ENCODE measurements at regions not wholly inside any gene's neighbourhood (a gene's known extent, or its start where the extent isn't known, plus 50 kb on each side); places are given as distances from the start of the nearest gene placed in this dataset.

GRCh38 chr14:97276573-97276972, 479.4 kb downstream of the VRK1 start:
- H4K20me1 ChIP-seq (replicated peaks; ENCODE audit: control insufficient read depth, extremely low read depth, insufficient read depth, low read length) = no peaks in the 10 kb centered on the region
- no peak overlapping the region for H3K27ac ChIP-seq (ENCODE audit: insufficient read depth, low read depth, low read length)
- H3K9me1 ChIP-seq (replicated peaks; ENCODE audit: control insufficient read depth, extremely low read depth, insufficient read depth, low read length) = no peaks in the 10 kb centered on the region
- no peak overlapping the region for H3K4me2 ChIP-seq (ENCODE audit: insufficient read depth, low read length)
- no peak overlapping the region for H3K4me3 ChIP-seq (replicated peaks in 1 of 3; ENCODE audit: insufficient read depth in 1 of 3, low read depth in 1 of 3, low read length in 3 of 3)
- no peaks in the 10 kb centered on the region for H3K27me3 ChIP-seq (ENCODE audit: control insufficient read depth in 2 of 2, insufficient read depth in 2 of 2, low read length in 2 of 2)
- H3K9ac ChIP-seq (replicated peaks; ENCODE audit: extremely low read depth, insufficient read depth, low read length) = no peak overlapping the region
- ChIA-PET CTCF (no interaction called here), POLR2A (no interaction called here)
- TF ChIP-seq MAX (IDR thresholded peaks at IDR 0.05; ENCODE audit: insufficient read depth, insufficient read length) (no peak), MYC (IDR thresholded peaks at IDR 0.05; ENCODE audit: low read depth, low read length) (no peak), GATA2 (IDR thresholded peaks at IDR 0.05; ENCODE audit: insufficient read depth, insufficient read length, low read depth, low read length) (no peak)
- no peaks in the 10 kb centered on the region for H3K36me3 ChIP-seq (ENCODE audit: control insufficient read depth in 2 of 2, extremely low read depth in 1 of 2, insufficient read depth in 2 of 2, low read length in 2 of 2)
- no peak for DNase-seq (ENCODE audit: low read depth, low spot score)
- H2AFZ ChIP-seq (ENCODE audit: low read depth, low read length) = no peak overlapping the region
- no peaks in the 10 kb centered on the region for H3K4me1 ChIP-seq (ENCODE audit: control insufficient read depth, extremely low read depth, insufficient read depth, low read length)
- no TSS peak for BruUV-seq (replicated peaks)
- intact Hi-C loops (cut with micrococcal nuclease) = no loop called here
- no peaks in the 10 kb centered on the region for H3K79me2 ChIP-seq (ENCODE audit: control insufficient read depth, insufficient read depth, low read length)
- no peak for FAIRE-seq
- dilution Hi-C loops (cut with MboI; ENCODE audit: extremely low pct_ligation_motif_present, low sequenced_read_pairs) = no loop called here
- peaks cover 2% of the 10 kb centered on the region for H3K9me3 ChIP-seq (replicated peaks; ENCODE audit: control insufficient read depth, insufficient read depth, low read length)

GRCh38 chr14:97277711-97278110, 480.5 kb downstream of the VRK1 start:
- Histone ChIP-seq H3K27me3 (ENCODE audit: control insufficient read depth in 2 of 2, insufficient read depth in 2 of 2, low read length in 2 of 2) (no peaks in the 10 kb centered on the region), H3K9me3 (replicated peaks; ENCODE audit: control insufficient read depth, insufficient read depth, low read length) (peaks cover 2% of the 10 kb centered on the region), H3K27ac (ENCODE audit: insufficient read depth, low read depth, low read length) (no peak overlapping the region), H3K79me2 (ENCODE audit: control insufficient read depth, insufficient read depth, low read length) (no peaks in the 10 kb centered on the region), H3K9ac (replicated peaks; ENCODE audit: extremely low read depth, insufficient read depth, low read length) (no peak overlapping the region), H3K4me3 (replicated peaks in 1 of 3; ENCODE audit: insufficient read depth in 1 of 3, low read depth in 1 of 3, low read length in 3 of 3) (no peak overlapping the region), H3K36me3 (ENCODE audit: control insufficient read depth in 2 of 2, extremely low read depth in 1 of 2, insufficient read depth in 2 of 2, low read length in 2 of 2) (no peaks in the 10 kb centered on the region), H4K20me1 (replicated peaks; ENCODE audit: control insufficient read depth, extremely low read depth, insufficient read depth, low read length) (no peaks in the 10 kb centered on the region), H3K4me1 (ENCODE audit: control insufficient read depth, extremely low read depth, insufficient read depth, low read length) (no peaks in the 10 kb centered on the region), H3K4me2 (ENCODE audit: insufficient read depth, low read length) (no peak overlapping the region), H2AFZ (ENCODE audit: low read depth, low read length) (no peak overlapping the region), H3K9me1 (replicated peaks; ENCODE audit: control insufficient read depth, extremely low read depth, insufficient read depth, low read length) (no peaks in the 10 kb centered on the region)
- dilution Hi-C loops (cut with MboI; ENCODE audit: extremely low pct_ligation_motif_present, low sequenced_read_pairs) (no loop called here), intact Hi-C loops (cut with micrococcal nuclease) (no loop called here)
- TF ChIP-seq CTCF (IDR thresholded peaks at IDR 0.05; ENCODE audit: extremely low read depth in 1 of 2, insufficient read depth in 1 of 2, low read depth in 1 of 2, low read length in 2 of 2) = no peak
- TF ChIP-seq MYC (IDR thresholded peaks at IDR 0.05; ENCODE audit: low read depth, low read length) = no peak
- TF ChIP-seq GATA2 (IDR thresholded peaks at IDR 0.05; ENCODE audit: insufficient read depth, insufficient read length, low read depth, low read length) = no peak
- TF ChIP-seq POLR2AphosphoS5 (IDR thresholded peaks at IDR 0.05; ENCODE audit: insufficient read depth, low read depth, low read length) = no peak
- TF ChIP-seq JUN (IDR thresholded peaks at IDR 0.05; ENCODE audit: borderline replicate concordance, insufficient read depth, insufficient read length, low read depth) = no peak
- CTCF ChIA-PET = no interaction called here
- DNase-seq (ENCODE audit: low read depth, low spot score) (no peak), FAIRE-seq (no peak)
- POLR2A ChIA-PET = no interaction called here
- BruUV-seq (replicated peaks) = no TSS peak
